Gastroesophageal sphincter (tissue), 3 donors: ENCODE measurements at regions not wholly inside any gene's neighbourhood (a gene's known extent, or its start where the extent isn't known, plus 50 kb on each side); places are given as distances from the start of the nearest gene placed in this dataset.

Experiments
- EP300 ChIP-seq: sonication (generic); formaldehyde crosslinking; IDR thresholded peaks from one replicate; pipeline ENCODE4 v1.6.1; 2017; ENCODE audit warnings: antibody characterized with exemption, mild to moderate bottlenecking
- POLR2A ChIP-seq, 2 donors: fragments of 450-650 bp; IDR thresholded peaks; one replicate each; pipeline ENCODE4 v1.6.1; 2017; ENCODE audit warnings: antibody characterized with exemption in 2 of 2, mild to moderate bottlenecking in 2 of 2, moderate library complexity in 1 of 2
- POLR2AphosphoS5 ChIP-seq: sonication (generic); formaldehyde crosslinking; IDR thresholded peaks from one replicate; pipeline ENCODE4 v1.6.1; 2017; ENCODE audit warnings: antibody characterized with exemption
- TF ChIP-seq, protein P1 (sequence below), 4 experiments: fragments of 200-600 bp in 2 of 4; fragments of 450-650 bp in 2 of 4; sonication (generic) in 1 of 4; IDR thresholded peaks; one replicate each; pipeline ENCODE4 v1.5.1; 2017 to 2019; ENCODE audit warnings: antibody characterized with exemption in 4 of 4, mild to moderate bottlenecking in 2 of 4, moderate library complexity in 2 of 4

DNA sequence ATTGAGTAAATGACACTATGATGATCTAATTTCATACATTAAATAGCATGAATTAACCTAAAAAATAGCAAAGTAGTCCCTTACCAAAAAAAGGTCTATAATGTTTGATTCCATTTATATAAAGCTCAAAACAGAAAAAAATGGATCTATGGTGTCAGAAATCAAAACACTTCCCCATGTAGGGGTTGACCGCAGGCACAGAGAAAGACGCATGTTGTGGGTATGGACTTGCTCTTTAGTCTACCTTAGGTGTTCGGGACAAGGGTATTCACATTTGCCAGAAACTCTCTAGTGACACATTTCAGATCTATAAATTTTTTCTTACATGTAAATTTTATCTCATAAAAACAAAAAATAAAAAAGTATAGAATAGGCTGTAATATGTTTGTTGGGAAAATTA is 1262.9 kb downstream of the TMEM121 start:
- TF ChIP-seq POLR2A (IDR thresholded peaks at IDR 0.05) (no peak), EP300 (no peak), POLR2AphosphoS5 (no peak)
- TF ChIP-seq, protein P1, sequence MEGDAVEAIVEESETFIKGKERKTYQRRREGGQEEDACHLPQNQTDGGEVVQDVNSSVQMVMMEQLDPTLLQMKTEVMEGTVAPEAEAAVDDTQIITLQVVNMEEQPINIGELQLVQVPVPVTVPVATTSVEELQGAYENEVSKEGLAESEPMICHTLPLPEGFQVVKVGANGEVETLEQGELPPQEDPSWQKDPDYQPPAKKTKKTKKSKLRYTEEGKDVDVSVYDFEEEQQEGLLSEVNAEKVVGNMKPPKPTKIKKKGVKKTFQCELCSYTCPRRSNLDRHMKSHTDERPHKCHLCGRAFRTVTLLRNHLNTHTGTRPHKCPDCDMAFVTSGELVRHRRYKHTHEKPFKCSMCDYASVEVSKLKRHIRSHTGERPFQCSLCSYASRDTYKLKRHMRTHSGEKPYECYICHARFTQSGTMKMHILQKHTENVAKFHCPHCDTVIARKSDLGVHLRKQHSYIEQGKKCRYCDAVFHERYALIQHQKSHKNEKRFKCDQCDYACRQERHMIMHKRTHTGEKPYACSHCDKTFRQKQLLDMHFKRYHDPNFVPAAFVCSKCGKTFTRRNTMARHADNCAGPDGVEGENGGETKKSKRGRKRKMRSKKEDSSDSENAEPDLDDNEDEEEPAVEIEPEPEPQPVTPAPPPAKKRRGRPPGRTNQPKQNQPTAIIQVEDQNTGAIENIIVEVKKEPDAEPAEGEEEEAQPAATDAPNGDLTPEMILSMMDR (IDR thresholded peaks at IDR 0.05): no peak
